HUES6 (cell line): ENCODE measurements at regions not wholly inside any gene's neighbourhood (a gene's known extent, or its start where the extent isn't known, plus 50 kb on each side); places are given as distances from the start of the nearest gene placed in this dataset.

Experiments used
- H3K27ac ChIP-seq: 2 replicates; pipeline ENCODE4 v1.7.0; 2013; ENCODE audit warnings: low read depth, mild to moderate bottlenecking, low read length, inconsistent platforms
- H3K27me3 ChIP-seq: 2 replicates; pipeline ENCODE4 v1.6.1; 2013; ENCODE audit warnings: low read length; ENCODE audit not compliant: control insufficient read depth, insufficient read depth
- H3K36me3 ChIP-seq: 2 replicates; pipeline ENCODE4 v1.6.1; 2013; ENCODE audit warnings: low read length; ENCODE audit not compliant: control insufficient read depth, insufficient read depth
- H3K4me1 ChIP-seq: 2 replicates; pipeline ENCODE4 v1.6.1; 2013; ENCODE audit warnings: low read length; ENCODE audit not compliant: control insufficient read depth, insufficient read depth
- H3K4me3 ChIP-seq: 2 replicates; pipeline ENCODE4 v1.5.1; 2013; ENCODE audit warnings: low read depth, low read length
- H3K9ac ChIP-seq: one replicate; pipeline ENCODE4 v1.6.1; 2013; ENCODE audit warnings: mild to moderate bottlenecking, low read length
- H3K9me3 ChIP-seq: 2 replicates; pipeline ENCODE4 v1.6.1; 2013; ENCODE audit warnings: low read depth, low read length; ENCODE audit not compliant: control insufficient read depth, insufficient read depth

GRCh38 chr15:94177112-94177511 lies 54.2 kb upstream of the MCTP2 start:
- Histone ChIP-seq H3K9ac (no peak overlapping the region), H3K4me1 (no peaks in the 10 kb centered on the region), H3K4me3 (no peak overlapping the region), H3K27ac (no peak overlapping the region), H3K36me3 (no peaks in the 10 kb centered on the region), H3K27me3 (no peaks in the 10 kb centered on the region), H3K9me3 (no peaks in the 10 kb centered on the region)

GRCh38 chr15:94175420-94175819 lies 55.9 kb upstream of the MCTP2 start:
- Histone ChIP-seq H3K9ac (no peak overlapping the region), H3K4me1 (no peaks in the 10 kb centered on the region), H3K27ac (no peak overlapping the region), H3K4me3 (no peak overlapping the region), H3K9me3 (no peaks in the 10 kb centered on the region), H3K27me3 (no peaks in the 10 kb centered on the region), H3K36me3 (no peaks in the 10 kb centered on the region)

GRCh38 chr15:94174399-94174802 lies 57.0 kb upstream of the MCTP2 start:
- no peaks in the 10 kb centered on the region for H3K4me1 ChIP-seq
- H3K27me3 ChIP-seq, result no peaks in the 10 kb centered on the region
- no peaks in the 10 kb centered on the region for H3K9me3 ChIP-seq
- H3K9ac ChIP-seq, result no peak overlapping the region
- no peaks in the 10 kb centered on the region for H3K36me3 ChIP-seq
- H3K27ac ChIP-seq, result no peak overlapping the region
- no peak overlapping the region for H3K4me3 ChIP-seq

- Histone ChIP-seq H3K4me3 (no peak overlapping the region), H3K9me3 (no peaks in the 10 kb centered on the region), H3K27me3 (no peaks in the 10 kb centered on the region), H3K36me3 (no peaks in the 10 kb centered on the region), H3K27ac (no peak overlapping the region), H3K4me1 (no peaks in the 10 kb centered on the region), H3K9ac (no peak overlapping the region)
These were observed 63.1 kb upstream of the MCTP2 start for GRCh38 chr15:94168250-94168649.

GRCh38 chr15:94164971-94165370 lies 66.4 kb upstream of the MCTP2 start:
- H3K36me3 ChIP-seq, result no peaks in the 10 kb centered on the region
- no peaks in the 10 kb centered on the region for H3K4me1 ChIP-seq
- no peak overlapping the region for H3K4me3 ChIP-seq
- no peaks in the 10 kb centered on the region for H3K27me3 ChIP-seq
- H3K9ac ChIP-seq, result no peak overlapping the region
- no peaks in the 10 kb centered on the region for H3K9me3 ChIP-seq
- no peak overlapping the region for H3K27ac ChIP-seq

GRCh38 chr15:94164202-94164807 lies 67.1 kb upstream of the MCTP2 start:
- H3K27ac ChIP-seq, result no peak overlapping the region
- H3K4me3 ChIP-seq, result no peak overlapping the region
- no peaks in the 10 kb centered on the region for H3K27me3 ChIP-seq

GRCh38 chr15:94162939-94163338 lies 68.4 kb upstream of the MCTP2 start:
- Histone ChIP-seq H3K9me3 (no peaks in the 10 kb centered on the region), H3K4me3 (no peak overlapping the region), H3K27ac (no peak overlapping the region), H3K4me1 (no peaks in the 10 kb centered on the region), H3K36me3 (no peaks in the 10 kb centered on the region), H3K27me3 (no peaks in the 10 kb centered on the region), H3K9ac (no peak overlapping the region)

More at GRCh38 chr15:94164202-94164807, 67.1 kb upstream of the MCTP2 start:
- Histone ChIP-seq H3K9ac (no peak overlapping the region), H3K9me3 (no peaks in the 10 kb centered on the region), H3K36me3 (no peaks in the 10 kb centered on the region), H3K4me1 (no peaks in the 10 kb centered on the region)

- H3K9ac ChIP-seq, result no peak overlapping the region
- no peak overlapping the region for H3K4me3 ChIP-seq
- no peaks in the 10 kb centered on the region for H3K4me1 ChIP-seq
- H3K27me3 ChIP-seq, result no peaks in the 10 kb centered on the region
- H3K9me3 ChIP-seq, result no peaks in the 10 kb centered on the region
- no peak overlapping the region for H3K27ac ChIP-seq
- H3K36me3 ChIP-seq, result no peaks in the 10 kb centered on the region
These were observed 77.1 kb upstream of the MCTP2 start for GRCh38 chr15:94154255-94154654.

GRCh38 chr15:94145046-94145445 lies 86.3 kb upstream of the MCTP2 start:
- no peak overlapping the region for H3K9ac ChIP-seq
- no peaks in the 10 kb centered on the region for H3K27me3 ChIP-seq
- no peaks in the 10 kb centered on the region for H3K4me1 ChIP-seq
- no peaks in the 10 kb centered on the region for H3K9me3 ChIP-seq
- H3K36me3 ChIP-seq, result no peaks in the 10 kb centered on the region
- no peak overlapping the region for H3K4me3 ChIP-seq
- no peak overlapping the region for H3K27ac ChIP-seq

- Histone ChIP-seq H3K36me3 (no peaks in the 10 kb centered on the region), H3K4me3 (no peak overlapping the region), H3K4me1 (no peaks in the 10 kb centered on the region), H3K9me3 (no peaks in the 10 kb centered on the region), H3K27ac (no peak overlapping the region), H3K9ac (no peak overlapping the region), H3K27me3 (no peaks in the 10 kb centered on the region)
These were observed 89.6 kb upstream of the MCTP2 start for GRCh38 chr15:94141802-94142201.

- Histone ChIP-seq H3K36me3 (no peaks in the 10 kb centered on the region), H3K9me3 (no peaks in the 10 kb centered on the region), H3K9ac (no peak overlapping the region), H3K27ac (no peak overlapping the region), H3K27me3 (no peaks in the 10 kb centered on the region), H3K4me3 (no peak overlapping the region), H3K4me1 (no peaks in the 10 kb centered on the region)
These were observed 95.7 kb upstream of the MCTP2 start for GRCh38 chr15:94135486-94136147.
